Gastrocnemius medialis (tissue), 4 donors: ENCODE measurements at regions not wholly inside any gene's neighbourhood (a gene's known extent, or its start where the extent isn't known, plus 50 kb on each side); places are given as distances from the start of the nearest gene placed in this dataset.

ENCODE experiments used
- ATAC-seq, 2 donors: fragments of 150-250 bp; one replicate each; pipeline ENCODE4 v1.9.1; 2016
- DNase-seq, 2 donors: peaks; one replicate each; pipeline ENCODE4 v3.0.0-alpha.2; 2019
- H3K27ac ChIP-seq, 4 donors: fragments of 200-600 bp; sonication (generic); 1 replicate in 1 of 4; 2 replicates in 3 of 4; pipeline ENCODE4 v1.5.1; 2016 to 2018; ENCODE audit warnings: mild to moderate bottlenecking in 2 of 4, moderate library complexity in 1 of 4
- H3K27me3 ChIP-seq, 3 donors: fragments of 200-600 bp; sonication (generic) in 2 of 3; 1 replicate in 1 of 3; 2 replicates in 2 of 3; pipeline versions ENCODE4 v1.5.1 to v1.6.0; 2016 to 2019; ENCODE audit warnings: mild to moderate bottlenecking in 1 of 3, moderate library complexity in 1 of 3
- H3K36me3 ChIP-seq, 2 donors: fragments of 200-600 bp; sonication (generic) in 1 of 2; one replicate each; pipeline ENCODE4 v1.5.1; 2017 to 2018
- H3K4me1 ChIP-seq, 2 donors: fragments of 200-600 bp; sonication (generic) in 1 of 2; one replicate each; pipeline ENCODE4 v1.5.1; 2016 to 2017; ENCODE audit warnings: mild to moderate bottlenecking in 2 of 2
- H3K4me3 ChIP-seq, 4 donors: fragments of 200-600 bp; sonication (generic) in 3 of 4; 1 replicate in 1 of 4; 2 replicates in 3 of 4; pipeline ENCODE4 v1.5.1; 2016 to 2019; ENCODE audit warnings: mild to moderate bottlenecking in 2 of 4
- H3K9me3 ChIP-seq, 3 donors: fragments of 200-600 bp; sonication (generic) in 2 of 3; 1 replicate in 1 of 3; 2 replicates in 2 of 3; pipeline ENCODE4 v1.5.1; 2016 to 2019
- CTCF ChIP-seq, 5 experiments: fragments of 450-650 bp in 3 of 5; fragments of 200-600 bp in 2 of 5; sonication (generic) in 2 of 5; IDR thresholded peaks in 4 of 5; conservative IDR thresholded peaks in 1 of 5; 1 replicate in 4 of 5; 2 replicates in 1 of 5; pipeline ENCODE4 v1.5.1; 2016 to 2019; ENCODE audit warnings: antibody characterized with exemption in 5 of 5, mild to moderate bottlenecking in 3 of 5, moderate library complexity in 3 of 5
- POLR2A ChIP-seq, 2 donors: fragments of 450-650 bp; IDR thresholded peaks; one replicate each; pipeline ENCODE4 v1.6.1; 2017; ENCODE audit warnings: antibody characterized with exemption in 2 of 2, mild to moderate bottlenecking in 2 of 2, moderate library complexity in 2 of 2
- in situ Hi-C, 4 donors: fragments of 200-750 bp; cut with MboI; loops; one replicate each; pipeline versions ENCODE4 v1.15.0 to v1.8.0; 2017; ENCODE audit warnings: low sequenced_read_pairs in 4 of 4
- intact Hi-C: fragments of 100-400 bp; cut with DNase I; formaldehyde crosslinking; loops from one replicate; pipeline ENCODE4 v1.15.1; 2023; ENCODE audit warnings: low total_unique reads

DNA sequence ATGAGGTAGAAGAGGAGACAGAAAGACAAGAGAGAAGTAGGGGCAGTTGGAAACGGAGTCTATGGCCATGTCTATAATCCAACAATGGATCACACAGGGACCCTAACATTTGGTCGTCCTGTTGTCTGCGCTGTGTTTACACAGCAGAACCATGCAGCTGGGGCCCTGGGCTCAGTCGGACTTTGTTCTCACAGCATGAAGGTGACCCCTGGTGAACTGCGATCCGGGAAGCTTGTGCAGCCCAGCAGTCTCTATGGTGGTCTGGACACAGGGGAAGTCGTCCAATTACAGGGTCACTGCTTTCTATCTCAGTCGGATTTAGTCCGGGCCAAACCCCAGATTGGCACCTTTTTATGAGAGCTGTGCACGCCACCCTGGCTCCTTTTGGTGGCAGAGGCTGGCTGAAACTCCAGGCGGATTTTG, 153.6 kb downstream of the FOXA2 start:
- no peak for ATAC-seq
- H3K4me3 ChIP-seq: no peak overlapping the region
- no peaks in the 10 kb centered on the region for H3K9me3 ChIP-seq
- no peak for TF ChIP-seq CTCF (IDR thresholded peaks at IDR 0.05 in 4 of 5, conservative IDR thresholded peaks at IDR 0.05 in 1 of 5)
- H3K4me1 ChIP-seq: no peaks in the 10 kb centered on the region
- no peaks in the 10 kb centered on the region for H3K36me3 ChIP-seq
- intact Hi-C loops: no loop called here
- H3K27me3 ChIP-seq: no peaks in the 10 kb centered on the region
- H3K27ac ChIP-seq: no peak overlapping the region
- in situ Hi-C loops: no loop called here
- DNase-seq: no peak

- TF ChIP-seq POLR2A (IDR thresholded peaks at IDR 0.05) (no peak), CTCF (IDR thresholded peaks at IDR 0.05 in 4 of 5, conservative IDR thresholded peaks at IDR 0.05 in 1 of 5) (no peak)
- Histone ChIP-seq H3K27me3 (no peaks in the 10 kb centered on the region), H3K4me1 (no peaks in the 10 kb centered on the region), H3K9me3 (no peaks in the 10 kb centered on the region), H3K36me3 (no peaks in the 10 kb centered on the region), H3K4me3 (no peak overlapping the region), H3K27ac (no peak overlapping the region)
- DNase-seq (no peak), ATAC-seq (no peak)
- in situ Hi-C loops (no loop called here), intact Hi-C loops (no loop called here)
Measured at GRCh38 chr20:22430154-22430745, 154.1 kb downstream of the FOXA2 start.

GRCh38 chr20:22429175-22430153, 154.9 kb downstream of the FOXA2 start:
- H3K36me3 ChIP-seq: no peaks in the 10 kb centered on the region
- H3K27me3 ChIP-seq: no peaks in the 10 kb centered on the region
- intact Hi-C loops (no loop called here), in situ Hi-C loops (no loop called here)
- no peaks in the 10 kb centered on the region for H3K4me1 ChIP-seq
- no peak for DNase-seq
- ATAC-seq: no peak
- no peak overlapping the region for H3K4me3 ChIP-seq
- no peak overlapping the region for H3K27ac ChIP-seq
- TF ChIP-seq CTCF (IDR thresholded peaks at IDR 0.05 in 4 of 5, conservative IDR thresholded peaks at IDR 0.05 in 1 of 5) (no peak), POLR2A (IDR thresholded peaks at IDR 0.05) (no peak)
- no peaks in the 10 kb centered on the region for H3K9me3 ChIP-seq

- TF ChIP-seq CTCF (IDR thresholded peaks at IDR 0.05 in 4 of 5, conservative IDR thresholded peaks at IDR 0.05 in 1 of 5): no peak
- Histone ChIP-seq H3K27me3 (no peaks in the 10 kb centered on the region), H3K4me3 (no peak overlapping the region), H3K4me1 (no peaks in the 10 kb centered on the region), H3K9me3 (no peaks in the 10 kb centered on the region), H3K27ac (no peak overlapping the region), H3K36me3 (no peaks in the 10 kb centered on the region)
- intact Hi-C loops (no loop called here), in situ Hi-C loops (no loop called here)
- no peak for ATAC-seq
- DNase-seq: no peak
Measured at GRCh38 chr20:22428051-22428450, 156.3 kb downstream of the FOXA2 start.
